Rectal smooth muscle tissue (tissue), 1 donor: ENCODE measurements at regions not wholly inside any gene's neighbourhood (a gene's known extent, or its start where the extent isn't known, plus 50 kb on each side); places are given as distances from the start of the nearest gene placed in this dataset.

ENCODE experiments used
- H3K27ac ChIP-seq: one replicate; pipeline ENCODE4 v1.7.0; 2013; ENCODE audit warnings: low read depth, low read length, inconsistent platforms
- H3K27me3 ChIP-seq: one replicate; pipeline ENCODE4 v1.7.0; 2013; ENCODE audit warnings: low read length; ENCODE audit not compliant: control insufficient read depth, insufficient read depth
- H3K36me3 ChIP-seq: one replicate; pipeline ENCODE4 v1.7.0; 2013; ENCODE audit warnings: low read length; ENCODE audit not compliant: control insufficient read depth, insufficient read depth
- H3K4me1 ChIP-seq: one replicate; pipeline ENCODE4 v1.7.0; 2013; ENCODE audit warnings: low read length; ENCODE audit not compliant: control insufficient read depth, insufficient read depth
- H3K4me3 ChIP-seq: one replicate; pipeline ENCODE4 v1.7.0; 2013; ENCODE audit warnings: low read length
- H3K9ac ChIP-seq: one replicate; pipeline ENCODE4 v1.7.0; 2013; ENCODE audit warnings: low read length

GRCh38 chr20:46838011-46838410 lies 56.6 kb upstream of the EYA2 start:
- Histone ChIP-seq H3K27me3 (no peaks in the 10 kb centered on the region), H3K27ac (no peak overlapping the region)

GRCh38 chr20:46840054-46840729 lies 54.5 kb upstream of the EYA2 start:
- H3K27ac ChIP-seq = no peak overlapping the region
- no peak overlapping the region for H3K9ac ChIP-seq
- no peaks in the 10 kb centered on the region for H3K4me1 ChIP-seq
- H3K36me3 ChIP-seq = no peaks in the 10 kb centered on the region
- H3K27me3 ChIP-seq = no peaks in the 10 kb centered on the region
- no peak overlapping the region for H3K4me3 ChIP-seq

More at GRCh38 chr20:46838011-46838410, 56.6 kb upstream of the EYA2 start:
- no peaks in the 10 kb centered on the region for H3K4me1 ChIP-seq
- H3K4me3 ChIP-seq = no peak overlapping the region
- H3K9ac ChIP-seq = no peak overlapping the region
- no peaks in the 10 kb centered on the region for H3K36me3 ChIP-seq
